Effector memory CD8-positive, alpha-beta T cell (primary cell): ENCODE measurements at regions not wholly inside any gene's neighbourhood (a gene's known extent, or its start where the extent isn't known, plus 50 kb on each side); places are given as distances from the start of the nearest gene placed in this dataset.

Source experiments
- ATAC-seq: fragments of 150-1000 bp; cut with Tn5 transposase; replicated peaks from 2 replicates; pipeline ENCODE4 v1.10.0; 2021; ENCODE audit warnings: mild to moderate bottlenecking, moderate library complexity
- DNase-seq, 3 experiments: peaks; one replicate each; pipeline ENCODE4 v3.0.0; 2021
- H3K27ac Mint-ChIP-seq, 2 donors: one replicate each; pipeline ENCODE4 v1.8.0; 2022; ENCODE audit warnings: mild to moderate bottlenecking in 2 of 2, mixed read lengths in 2 of 2, moderate library complexity in 2 of 2
- H3K27me3 Mint-ChIP-seq, 2 donors: one replicate each; pipeline ENCODE4 v1.8.0; 2022; ENCODE audit warnings: mixed read lengths in 2 of 2
- H3K36me3 Mint-ChIP-seq: one replicate; pipeline ENCODE4 v1.8.0; 2022; ENCODE audit warnings: mild to moderate bottlenecking, moderate library complexity, mixed read lengths; ENCODE audit not compliant: insufficient read depth
- H3K4me1 Mint-ChIP-seq, 2 donors: one replicate each; pipeline ENCODE4 v1.8.0; 2022; ENCODE audit warnings: low read depth in 2 of 2, mixed read lengths in 2 of 2
- H3K4me3 Mint-ChIP-seq, 2 donors: one replicate each; pipeline ENCODE4 v1.8.0; 2022; ENCODE audit warnings: mild to moderate bottlenecking in 2 of 2, mixed read lengths in 2 of 2, moderate library complexity in 2 of 2
- H3K9me3 Mint-ChIP-seq, 2 donors: one replicate each; pipeline ENCODE4 v1.8.0; 2022; ENCODE audit warnings: mixed read lengths in 2 of 2

- H3K36me3 Mint-ChIP-seq, result peaks cover 3% of the 10 kb centered on the region
- H3K9me3 Mint-ChIP-seq, result no peaks in the 10 kb centered on the region
- DNase-seq (no peak), ATAC-seq (no peak)
- no peak overlapping the region for H3K27ac Mint-ChIP-seq
- H3K4me1 Mint-ChIP-seq, result peaks cover 12 to 14% of the 10 kb centered on the region in 2 donors
- no peak overlapping the region for H3K4me3 Mint-ChIP-seq
- no peaks in the 10 kb centered on the region for H3K27me3 Mint-ChIP-seq
Measured at GRCh38 chrX:136931661-136932060, 51.1 kb upstream of the RBMX start.
